ENCODE measurements at regions not wholly inside any gene's neighbourhood (a gene's known extent, or its start where the extent isn't known, plus 50 kb on each side); places are given as distances from the start of the nearest gene placed in this dataset.

- Histone ChIP-seq H3K36me3 (replicated peaks in 1 of 2; ENCODE audit: control extremely low read depth in 1 of 2, control insufficient read depth in 1 of 2, extremely low read depth in 1 of 2, insufficient read depth in 2 of 2, low read length in 1 of 2) (no peaks in the 10 kb centered on the region), H2AFZ (ENCODE audit: insufficient read depth, low read depth, low read length, poor library complexity, severe bottlenecking) (no peak overlapping the region), H4K20me1 (ENCODE audit: control insufficient read depth, insufficient read depth, low read length, poor library complexity, severe bottlenecking) (no peaks in the 10 kb centered on the region), H3K79me2 (ENCODE audit: control insufficient read depth, insufficient read depth, low read length) (no peaks in the 10 kb centered on the region), H3K4me3 (ENCODE audit: control extremely low read depth in 1 of 5, extremely low read depth in 1 of 5, insufficient read depth in 1 of 5, low read depth in 2 of 5, low read length in 4 of 5) (no peak overlapping the region), H3K27me3 (replicated peaks in 1 of 4; ENCODE audit: control extremely low read depth in 1 of 4, control insufficient read depth in 3 of 4, insufficient read depth in 4 of 4, low read length in 3 of 4) (peaks cover 0 to 3% (median 1%) of the 10 kb centered on the region in 4 experiments), H3K9ac (ENCODE audit: low read length) (no peak overlapping the region), H3K4me1 (ENCODE audit: control insufficient read depth in 2 of 2, insufficient read depth in 2 of 2, low read length in 2 of 2) (no peaks in the 10 kb centered on the region), H3K27ac (ENCODE audit: low read length in 2 of 2) (no peak overlapping the region), H3K9me3 (ENCODE audit: control extremely low read depth in 1 of 3, control insufficient read depth in 2 of 3, insufficient read depth in 1 of 3, low read length in 2 of 3) (no peaks in the 10 kb centered on the region), H3K4me2 (replicated peaks; ENCODE audit: low read depth, low read length, poor library complexity, severe bottlenecking) (no peak overlapping the region)
- peaks cover 9% of the 10 kb centered on the region for H3K27me3 Mint-ChIP-seq
- no peak overlapping the region for H3K27ac Mint-ChIP-seq
- WGBS (ENCODE audit: insufficient coverage) = 88% methylated on average over 2 of the region's 4 CpGs
- intact Hi-C loops (cut with micrococcal nuclease) = no loop called here
- TF ChIP-seq CTCF (IDR thresholded peaks at IDR 0.05) (no peak), EZH2 (IDR thresholded peaks at IDR 0.05; ENCODE audit: borderline replicate concordance, insufficient read depth, low read depth, low read length, poor library complexity, severe bottlenecking) (no peak)
- no peaks in the 10 kb centered on the region for H3K9me3 Mint-ChIP-seq (ENCODE audit: insufficient read depth)
- CTCF ChIA-PET = no interaction called here
- H3K4me1 Mint-ChIP-seq = no peaks in the 10 kb centered on the region
- POLR2A ChIA-PET = no interaction called here
- no peak overlapping the region for H3K4me3 Mint-ChIP-seq
- ATAC-seq (ENCODE audit: low read depth) = no peak
- no peak for DNase-seq
Measured at GRCh38 chr9:32869404-32869803, 86.1 kb downstream of the TMEM215 start.

- POLR2A ChIA-PET = no interaction called here
- Histone ChIP-seq H3K9ac (ENCODE audit: low read length) (no peak overlapping the region), H3K4me1 (ENCODE audit: control insufficient read depth in 2 of 2, insufficient read depth in 2 of 2, low read length in 2 of 2) (no peaks in the 10 kb centered on the region), H3K79me2 (ENCODE audit: control insufficient read depth, insufficient read depth, low read length) (no peaks in the 10 kb centered on the region), H3K27me3 (replicated peaks in 1 of 4; ENCODE audit: control extremely low read depth in 1 of 4, control insufficient read depth in 3 of 4, insufficient read depth in 4 of 4, low read length in 3 of 4) (peaks cover 0 to 3% (median 1%) of the 10 kb centered on the region in 4 experiments), H3K4me2 (replicated peaks; ENCODE audit: low read depth, low read length, poor library complexity, severe bottlenecking) (no peak overlapping the region), H4K20me1 (ENCODE audit: control insufficient read depth, insufficient read depth, low read length, poor library complexity, severe bottlenecking) (no peaks in the 10 kb centered on the region), H3K36me3 (replicated peaks in 1 of 2; ENCODE audit: control extremely low read depth in 1 of 2, control insufficient read depth in 1 of 2, extremely low read depth in 1 of 2, insufficient read depth in 2 of 2, low read length in 1 of 2) (no peaks in the 10 kb centered on the region), H2AFZ (ENCODE audit: insufficient read depth, low read depth, low read length, poor library complexity, severe bottlenecking) (no peak overlapping the region), H3K9me3 (ENCODE audit: control extremely low read depth in 1 of 3, control insufficient read depth in 2 of 3, insufficient read depth in 1 of 3, low read length in 2 of 3) (no peaks in the 10 kb centered on the region), H3K27ac (ENCODE audit: low read length in 2 of 2) (no peak overlapping the region), H3K4me3 (ENCODE audit: control extremely low read depth in 1 of 5, extremely low read depth in 1 of 5, insufficient read depth in 1 of 5, low read depth in 2 of 5, low read length in 4 of 5) (no peak overlapping the region)
- H3K27ac Mint-ChIP-seq = no peak overlapping the region
- DNase-seq = no peak
- TF ChIP-seq EZH2 (IDR thresholded peaks at IDR 0.05; ENCODE audit: borderline replicate concordance, insufficient read depth, low read depth, low read length, poor library complexity, severe bottlenecking) = no peak
- TF ChIP-seq CTCF (IDR thresholded peaks at IDR 0.05) = no peak
- H3K27me3 Mint-ChIP-seq = peaks cover 9% of the 10 kb centered on the region
- intact Hi-C loops (cut with micrococcal nuclease) = no loop called here
- H3K4me1 Mint-ChIP-seq = peaks cover 4% of the 10 kb centered on the region
- no peak for ATAC-seq (ENCODE audit: low read depth)
- WGBS (ENCODE audit: insufficient coverage) = 79% methylated on average over 7 of the region's 8 CpGs
- no peaks in the 10 kb centered on the region for H3K9me3 Mint-ChIP-seq (ENCODE audit: insufficient read depth)
- no peak overlapping the region for H3K4me3 Mint-ChIP-seq
- CTCF ChIA-PET = no interaction called here
Measured at GRCh38 chr9:32873131-32873530, 89.8 kb downstream of the TMEM215 start.
